A172 (cell line): ENCODE measurements at regions not wholly inside any gene's neighbourhood (a gene's known extent, or its start where the extent isn't known, plus 50 kb on each side); places are given as distances from the start of the nearest gene placed in this dataset.
A peak's percentile ranks its signal among the peaks of the same experiment; 100 is the strongest.
"Not testable (repeated sequence)": the region's sequence is repeated elsewhere in the genome, so short reads cannot be mapped to it uniquely, and the experiment has no call there.

Experiments used
- DNase-seq: peaks from one replicate; pipeline ENCODE4 v3.0.0-alpha.2; 2015; ENCODE audit warnings: low spot score

DNA sequence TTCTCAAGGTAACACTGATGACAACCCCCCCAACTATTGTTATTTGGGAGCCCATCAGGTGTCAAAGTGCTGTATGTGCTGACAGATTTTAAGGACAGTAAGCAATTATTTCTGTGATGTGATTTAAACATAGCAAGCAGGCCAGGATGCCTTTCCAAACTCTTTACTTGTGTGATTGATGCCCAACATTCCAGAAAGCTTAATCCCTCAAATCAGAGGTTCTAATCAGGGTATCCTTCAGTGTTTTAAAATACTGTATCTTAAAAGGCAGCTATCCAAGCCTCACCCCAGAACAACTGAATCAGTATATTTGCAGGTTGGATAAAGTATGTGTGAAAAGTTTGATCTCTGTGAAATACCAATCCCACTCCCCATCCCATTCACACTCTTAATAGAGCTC, 119.7 kb downstream of the GASK1B start:
- DNase-seq = peak; percentile 28

DNA sequence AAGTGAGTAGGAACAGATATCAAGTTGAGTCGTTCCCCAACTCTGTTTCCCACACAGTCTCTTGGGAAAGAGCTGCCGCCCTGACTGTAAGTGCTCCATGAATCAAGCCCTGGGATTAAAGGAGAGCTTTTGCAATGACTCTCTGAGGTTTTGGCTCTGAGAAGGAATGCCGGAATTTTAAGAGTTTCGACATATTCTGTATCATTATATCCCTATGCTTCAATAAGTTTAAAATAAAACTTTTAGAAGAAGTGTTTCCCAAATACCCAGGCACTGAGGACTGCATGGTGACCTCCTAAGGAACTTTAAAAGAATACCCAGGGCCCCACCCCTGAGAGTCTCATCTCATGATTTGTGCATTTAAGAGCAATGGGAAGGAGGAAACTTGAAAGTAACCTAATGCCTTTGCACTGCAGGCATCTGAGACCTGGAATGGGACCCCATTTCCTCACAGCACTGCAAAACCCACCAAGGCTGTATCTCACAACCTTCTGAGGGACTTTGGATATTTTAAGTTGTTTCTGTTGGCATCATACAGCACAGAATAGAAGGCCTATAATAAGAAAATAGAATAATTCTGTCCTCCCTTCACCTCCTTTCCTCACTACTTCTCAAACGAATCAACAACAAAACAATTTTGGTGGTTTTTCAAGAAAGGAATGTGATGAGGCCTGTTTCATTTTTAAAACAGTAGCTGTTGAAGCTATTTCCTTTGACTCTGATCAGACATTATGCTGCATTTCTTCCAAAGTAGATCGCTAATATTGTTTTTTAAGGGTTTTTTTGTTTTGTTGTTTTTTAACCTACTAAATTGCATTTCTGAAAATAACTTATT, 121.2 kb downstream of the GASK1B start:
- DNase-seq = peak; percentile 84

DNA sequence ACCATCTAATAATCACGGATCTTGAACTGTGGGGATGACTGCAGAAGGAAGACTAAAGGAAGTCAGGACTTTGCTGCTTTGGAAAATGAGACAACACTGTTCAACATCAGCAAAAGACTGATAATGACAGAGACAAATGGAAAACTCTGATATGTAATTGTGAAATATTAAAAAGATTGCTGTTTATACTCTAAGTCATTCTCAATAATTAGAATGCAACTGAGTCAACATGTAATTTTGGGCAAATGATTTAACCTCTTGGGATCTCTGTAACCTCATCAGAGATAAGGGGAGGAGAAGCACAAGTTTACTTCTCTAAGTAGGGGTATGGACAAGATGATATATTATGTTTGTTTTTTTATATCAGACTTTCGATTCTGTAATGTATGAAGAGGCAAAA, 121.9 kb downstream of the GASK1B start:
- DNase-seq = no peak

DNA sequence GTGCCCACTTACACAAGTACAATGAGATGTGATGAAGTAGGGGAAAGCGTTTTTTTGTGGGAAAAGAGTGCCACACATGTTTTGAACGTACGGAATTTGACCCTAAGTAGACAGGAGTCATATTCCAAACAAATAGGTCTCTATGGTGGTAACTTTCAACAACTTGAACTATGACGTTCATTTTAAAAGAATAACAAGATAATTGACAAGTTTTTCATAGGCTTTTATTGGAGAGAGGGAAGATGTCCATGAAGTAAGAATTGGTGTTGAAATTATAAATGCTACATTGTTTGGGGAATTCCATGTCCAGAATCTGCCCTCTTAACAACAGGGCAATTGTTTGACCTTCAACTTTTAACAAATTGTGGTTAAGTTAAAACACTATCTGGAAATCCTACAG, 126.5 kb downstream of the GASK1B start:
- DNase-seq = no peak

DNA sequence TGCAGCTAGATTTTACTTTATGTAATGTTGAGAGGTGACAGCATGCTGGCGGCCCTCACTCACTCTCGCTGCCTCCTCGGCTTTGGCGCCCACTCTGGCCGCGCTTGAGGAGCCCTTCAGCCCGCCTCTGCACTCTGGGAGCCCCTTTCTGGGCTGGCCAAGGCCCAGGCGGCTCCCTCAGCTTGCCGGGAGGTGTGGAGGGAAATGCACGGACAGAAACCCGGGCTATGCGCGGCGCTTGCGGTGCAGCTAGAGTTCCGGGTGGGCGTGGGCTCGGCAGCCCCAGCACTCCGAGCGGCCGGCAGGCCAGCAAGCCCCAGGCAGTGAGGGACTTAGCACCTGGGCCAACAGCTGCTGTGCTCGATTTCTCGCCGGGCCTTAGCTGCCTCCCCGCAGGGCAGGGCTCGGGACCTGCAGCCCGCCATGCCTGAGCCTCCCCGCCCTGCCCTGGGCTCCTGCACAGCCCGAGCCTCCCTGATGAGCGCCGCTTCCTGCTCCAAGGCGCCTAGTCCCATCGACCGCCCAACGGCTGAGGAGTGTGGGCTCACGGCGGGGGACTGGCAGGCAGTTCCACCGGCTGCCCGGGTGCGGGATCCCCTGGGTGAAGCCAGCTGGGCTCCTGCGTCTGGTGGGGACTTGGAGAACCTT, 128.7 kb downstream of the GASK1B start:
- DNase-seq = no peak

DNA sequence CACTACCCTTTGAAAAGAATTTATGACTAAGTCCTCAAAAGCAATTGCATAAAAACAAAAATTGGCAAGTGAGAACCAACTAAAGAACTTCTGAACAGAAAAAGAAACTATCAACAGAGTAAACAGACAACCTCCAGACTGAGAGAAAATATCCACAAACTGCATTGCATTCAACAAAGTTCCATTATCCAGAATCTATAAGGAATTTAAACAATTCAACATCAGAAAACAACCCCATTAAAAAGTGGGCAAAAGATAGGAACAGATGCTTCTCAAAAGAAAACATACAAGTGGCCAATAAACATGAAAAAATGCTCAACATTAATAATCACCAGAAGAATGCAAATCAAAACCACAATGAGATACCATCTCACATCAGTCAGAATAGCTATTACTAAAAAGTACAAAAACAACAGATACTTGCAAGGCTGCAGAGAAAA, 130.2 kb downstream of the GASK1B start:
- peak; percentile 65 for DNase-seq

DNA sequence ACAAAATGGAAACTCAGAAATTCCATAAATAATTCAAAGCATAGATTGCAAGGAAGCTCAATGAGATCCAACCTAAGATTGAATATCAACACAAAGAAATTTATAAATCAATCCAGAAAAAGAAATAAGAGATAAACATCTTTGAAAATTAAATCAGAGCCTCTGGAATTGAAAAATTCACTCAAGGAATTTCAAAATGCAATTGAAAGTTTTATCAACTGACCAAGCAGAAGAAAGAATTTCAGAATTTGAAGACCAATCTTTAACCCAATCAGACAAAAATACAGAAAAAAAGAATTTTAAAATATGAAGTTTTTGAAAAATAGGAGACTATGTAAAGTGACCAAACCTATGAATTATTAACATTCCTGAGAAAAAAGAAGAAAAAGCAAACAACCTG, 134.1 kb downstream of the GASK1B start:
- DNase-seq = no peak

DNA sequence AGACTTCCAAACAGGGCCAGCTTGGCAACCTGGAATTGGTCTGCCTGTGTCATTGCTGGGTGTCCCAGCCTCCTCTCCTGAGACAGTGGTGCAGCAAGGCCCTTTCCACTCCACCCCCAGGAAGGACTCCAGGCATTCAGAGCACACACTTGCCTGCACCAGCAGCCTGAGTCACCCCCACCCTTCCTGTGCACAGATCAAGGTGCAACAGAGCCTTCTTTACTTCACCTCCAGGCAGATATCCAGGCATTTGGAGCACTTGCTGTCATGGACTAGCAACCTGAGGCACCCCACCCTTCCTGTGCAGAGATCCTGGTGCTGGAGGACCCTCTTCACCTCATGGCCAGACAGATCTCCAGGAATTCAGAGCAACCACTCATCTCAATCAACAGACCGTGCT, 135.8 kb downstream of the GASK1B start:
- no peak for DNase-seq

DNA sequence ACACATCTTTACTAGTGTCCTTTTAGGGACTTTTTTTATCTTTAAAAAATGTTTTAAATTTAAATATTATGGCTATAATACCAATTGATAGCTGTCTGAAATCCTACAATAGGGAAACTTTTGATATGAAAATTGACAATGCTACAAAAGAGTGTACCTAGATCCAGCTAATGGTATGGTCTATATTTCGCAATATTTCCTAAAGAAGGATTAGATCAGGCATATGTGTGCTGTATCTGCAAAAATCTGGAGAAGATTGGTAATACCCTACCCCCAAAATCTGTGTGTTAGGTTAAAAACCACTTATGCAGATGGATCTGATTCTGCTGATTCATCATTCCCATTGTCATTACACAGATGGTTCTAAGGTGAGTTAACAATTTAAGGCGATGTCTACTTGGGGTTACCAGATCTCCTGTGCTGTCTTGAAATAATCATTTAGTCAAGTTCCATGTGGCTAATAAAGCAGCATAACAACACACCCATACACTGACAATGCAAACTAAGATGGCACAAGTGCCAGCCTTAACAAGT, 137.1 kb downstream of the GASK1B start:
- DNase-seq = no peak

DNA sequence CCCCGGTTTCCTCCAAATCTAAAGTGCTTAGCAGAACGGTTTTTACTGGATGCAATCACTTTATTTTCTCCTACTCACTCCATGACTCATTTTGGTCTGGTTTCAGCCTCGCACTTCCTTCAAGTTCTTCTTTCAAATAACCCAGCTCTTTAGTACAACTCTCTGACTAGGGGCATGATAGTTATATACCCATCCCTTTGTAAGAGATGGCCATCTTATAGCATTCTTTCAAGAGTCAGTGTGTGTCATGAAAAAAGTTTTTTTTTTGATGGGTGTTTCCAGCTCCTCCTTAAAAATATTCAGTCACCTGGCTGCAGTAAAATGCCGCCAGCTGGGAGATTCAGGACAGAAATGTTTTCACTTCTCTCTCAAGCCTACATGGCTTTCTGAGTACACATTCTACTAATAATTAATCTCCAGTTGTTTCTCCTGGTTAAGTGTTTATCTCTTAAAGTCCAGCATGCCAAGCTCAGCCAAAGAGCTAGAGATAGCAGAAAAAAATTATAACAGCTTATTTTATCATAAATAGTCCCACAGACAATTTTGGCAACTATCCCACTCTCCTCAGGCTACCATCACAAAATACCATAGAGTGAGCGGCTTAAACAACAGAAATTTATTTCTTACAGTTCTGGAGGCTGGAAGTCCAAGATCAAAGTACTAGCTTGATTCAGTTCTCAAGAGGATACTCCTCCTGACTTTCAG, 139.3 kb downstream of the GASK1B start:
- peak; percentile 77 for DNase-seq

DNA sequence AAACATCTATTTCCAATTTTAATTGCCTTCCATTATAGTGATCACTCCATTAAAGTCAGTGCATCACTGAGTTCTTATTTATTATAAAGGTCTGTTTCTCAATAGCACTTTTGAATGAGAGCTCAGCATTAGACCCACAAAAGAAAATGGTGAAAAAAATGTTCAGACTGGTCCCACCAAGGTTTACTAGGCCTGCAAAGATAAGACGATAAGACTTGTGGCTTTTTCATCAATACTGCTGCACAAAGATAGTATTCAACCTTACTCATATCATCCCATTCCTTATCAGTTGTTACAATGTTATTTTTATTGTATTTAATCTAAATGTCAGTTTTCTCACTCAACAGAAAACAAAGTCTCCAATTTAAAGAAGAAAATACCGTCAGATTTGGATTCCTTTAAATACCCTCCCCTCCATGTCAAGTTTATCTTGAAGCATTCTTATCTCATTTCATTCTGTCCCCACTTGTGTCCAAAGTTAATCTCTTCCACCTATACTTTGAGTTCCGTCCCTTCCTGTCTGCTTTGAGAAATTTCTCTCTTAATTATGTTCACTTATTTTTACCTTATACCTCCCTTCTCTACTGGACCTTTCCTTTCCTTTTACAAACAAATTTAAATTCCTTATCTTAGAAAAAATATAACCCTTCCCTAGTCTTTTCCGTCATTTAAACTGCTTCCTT, 140.0 kb downstream of the GASK1B start:
- DNase-seq = no peak

DNA sequence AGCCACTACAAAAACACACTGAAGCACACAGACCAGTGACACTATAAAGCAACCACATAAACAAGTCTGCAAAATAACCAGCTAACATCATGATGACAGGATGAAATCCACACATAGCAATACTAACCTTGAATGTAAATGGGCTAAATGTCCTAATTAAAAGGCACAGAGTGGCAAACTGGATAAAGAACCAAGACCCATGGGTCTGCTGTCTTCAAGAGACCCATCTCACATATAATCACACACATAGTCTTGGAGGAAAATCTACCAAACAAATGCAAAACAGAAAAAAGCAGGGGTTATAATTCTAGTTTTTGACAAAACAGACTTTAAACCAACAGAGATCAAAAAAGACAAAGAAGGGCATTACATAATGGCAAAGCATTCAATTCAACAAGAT, 144.4 kb downstream of the GASK1B start:
- not testable (repeated sequence) for DNase-seq

DNA sequence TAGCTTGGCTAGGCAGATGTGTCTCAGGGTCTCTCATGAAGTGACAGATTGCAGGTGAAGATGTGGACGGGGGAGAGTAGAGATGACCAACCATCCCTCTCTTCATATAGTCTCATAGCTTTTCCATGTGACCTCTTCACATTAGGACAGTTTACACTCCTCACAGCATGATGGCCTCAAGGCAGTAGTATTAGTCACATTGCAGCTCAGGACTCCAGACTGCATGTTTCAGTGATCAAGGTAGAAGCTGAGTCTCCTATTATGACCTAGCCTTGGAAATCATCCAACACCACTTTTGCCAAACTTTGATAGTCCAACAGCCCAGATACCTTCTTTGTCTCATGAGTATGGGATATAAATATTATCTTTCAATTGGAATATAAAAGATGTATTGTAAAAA, 147.7 kb downstream of the GASK1B start:
- peak; percentile 30 for DNase-seq

DNA sequence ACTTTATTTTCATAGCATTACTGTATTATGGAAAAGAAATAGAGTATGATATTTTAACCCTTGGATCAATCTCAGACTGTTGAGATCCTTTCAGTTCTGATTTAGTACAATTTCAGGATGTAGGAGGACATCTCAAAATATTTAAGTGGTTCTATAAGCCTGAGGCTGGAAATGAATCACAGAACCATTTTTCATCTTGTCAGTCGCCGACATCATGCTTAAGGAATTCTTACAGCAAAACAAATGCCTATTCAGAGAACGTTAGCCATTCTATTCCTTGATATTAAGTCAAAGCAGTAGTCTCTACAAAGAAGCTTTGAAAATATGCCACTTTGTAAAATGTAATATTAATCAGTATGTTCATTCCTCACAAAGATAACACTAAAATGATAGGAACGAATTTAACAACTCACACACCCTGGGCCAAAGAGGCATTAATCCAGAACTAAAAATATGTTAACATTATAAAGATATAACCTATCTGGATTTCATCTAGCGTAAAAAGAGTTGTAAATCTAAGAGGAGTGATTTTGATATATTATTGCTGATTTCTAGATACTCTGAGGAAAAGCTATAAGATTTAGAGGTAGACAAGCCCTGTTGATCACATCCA, 152.0 kb downstream of the GASK1B start:
- peak; percentile 94 for DNase-seq

DNA sequence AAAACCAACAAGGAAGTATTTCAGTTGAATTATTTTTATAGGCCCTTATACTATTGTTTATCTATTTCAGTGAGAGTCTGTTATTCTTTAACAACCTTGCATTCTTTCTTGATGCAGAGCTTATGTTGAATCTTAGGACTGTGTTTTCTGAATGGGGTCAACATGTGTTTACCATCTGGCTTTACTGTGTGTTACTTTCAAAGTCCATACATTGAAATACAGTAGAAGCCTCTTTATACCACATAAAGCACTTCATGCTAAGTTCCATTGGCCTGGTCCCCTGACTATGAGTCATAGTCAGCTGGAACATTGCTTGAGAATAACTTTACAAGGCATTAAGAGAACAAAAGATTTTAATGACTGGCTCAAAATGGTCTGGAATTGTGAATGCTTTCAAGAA, 152.6 kb downstream of the GASK1B start:
- DNase-seq = peak; percentile 89

DNA sequence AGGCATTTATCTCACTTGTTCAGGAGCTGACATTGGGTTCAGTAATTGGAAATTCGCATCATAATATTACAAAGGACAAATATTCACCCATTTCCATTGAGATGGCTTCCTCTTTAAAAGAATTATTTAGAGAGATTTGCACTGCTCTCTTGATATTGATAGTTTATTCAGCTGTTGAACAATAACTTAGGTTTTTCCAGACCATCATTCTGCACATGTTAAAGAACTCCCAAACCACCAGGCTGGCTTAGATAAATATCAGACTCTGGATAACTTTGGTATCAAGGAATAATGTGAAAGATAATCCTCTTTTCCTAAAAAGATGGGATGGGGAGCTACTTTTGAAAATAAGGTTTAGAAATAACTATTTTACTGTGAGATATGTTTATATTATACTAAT, 154.0 kb downstream of the GASK1B start:
- DNase-seq = no peak

DNA sequence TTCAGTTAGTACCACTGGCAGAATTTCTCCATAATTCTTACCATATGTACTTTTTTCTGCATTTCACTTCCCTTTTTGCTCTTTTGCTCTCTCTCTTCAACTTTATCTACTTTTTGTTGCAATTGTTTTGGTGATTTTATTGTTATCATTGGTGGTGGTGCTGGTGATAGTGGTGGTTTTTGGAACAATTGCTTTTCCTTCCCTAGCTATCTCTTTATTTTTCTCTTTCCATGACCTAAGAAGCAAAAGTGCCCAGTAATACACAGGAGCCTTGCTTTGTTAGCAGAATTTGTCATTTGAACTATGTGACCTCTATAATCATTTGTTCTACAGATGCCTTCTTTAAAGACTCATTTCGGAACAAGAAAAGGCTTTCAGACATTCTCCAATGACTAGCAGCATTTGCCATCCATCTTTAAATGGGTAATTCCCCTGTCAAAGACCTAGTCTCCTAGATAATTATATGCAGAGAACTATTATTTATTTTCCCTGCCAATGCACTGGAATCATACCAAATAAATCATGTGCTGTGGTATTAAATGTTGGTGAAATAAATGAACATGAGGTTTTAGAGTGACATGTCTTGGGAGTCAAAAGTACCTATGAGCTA, 154.5 kb downstream of the GASK1B start:
- DNase-seq = peak; percentile 95

DNA sequence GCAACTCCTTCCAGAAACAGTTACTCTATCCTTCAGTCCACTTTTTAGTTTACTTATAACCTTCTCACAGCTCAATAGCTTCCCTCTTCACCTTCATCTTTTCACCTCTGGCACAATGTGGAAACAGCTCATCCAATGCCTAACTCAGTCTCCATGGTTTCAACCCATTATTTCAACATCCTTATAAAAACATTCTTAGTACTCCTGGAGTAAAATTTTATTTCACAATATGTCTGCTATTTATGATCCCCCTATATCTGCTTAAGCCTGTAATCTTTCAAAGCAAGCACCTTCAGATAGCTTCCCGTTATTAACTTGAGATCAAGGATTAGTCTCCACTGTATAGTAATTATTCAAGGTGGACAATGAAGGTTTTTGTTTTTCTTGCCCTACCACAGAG, 156.3 kb downstream of the GASK1B start:
- peak; percentile 50 for DNase-seq

DNA sequence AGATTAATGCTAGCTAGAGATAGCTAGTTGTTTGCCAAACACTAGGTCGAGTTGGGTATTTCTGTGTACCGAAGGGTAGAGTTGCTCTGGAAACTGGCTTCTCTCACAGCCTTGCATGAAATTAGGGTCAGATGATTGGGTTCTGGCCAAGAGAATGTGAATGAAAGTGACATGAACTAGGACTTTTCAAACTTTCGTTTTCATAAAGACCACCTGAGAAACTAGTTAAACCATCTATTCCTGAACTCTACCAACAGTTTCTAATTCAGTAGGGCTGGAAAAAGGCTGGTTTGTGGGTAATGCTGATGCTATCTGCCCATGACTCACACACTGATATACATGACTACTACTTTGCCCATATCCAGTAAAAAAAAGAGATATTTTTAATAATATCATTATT, 157.6 kb downstream of the GASK1B start:
- peak; percentile 80 for DNase-seq

DNA sequence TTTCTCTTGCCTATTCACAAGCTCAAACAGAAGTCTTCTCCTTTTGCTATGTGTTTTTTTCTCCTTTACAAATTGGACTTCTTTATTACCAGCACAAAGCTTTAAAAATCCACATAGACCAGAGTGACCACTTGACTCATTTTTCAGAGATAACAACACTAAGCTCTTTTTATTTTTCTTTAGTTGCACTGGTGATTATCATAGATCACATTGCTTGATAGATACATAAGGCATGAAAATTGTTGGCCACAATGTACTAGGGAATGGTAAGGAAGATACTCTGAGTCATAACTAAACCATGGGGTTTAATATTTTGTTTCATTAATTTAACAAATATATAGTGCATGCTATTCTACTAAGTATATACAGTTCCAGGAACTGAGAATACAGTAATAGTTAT, 159.0 kb downstream of the GASK1B start:
- peak; percentile 72 for DNase-seq

DNA sequence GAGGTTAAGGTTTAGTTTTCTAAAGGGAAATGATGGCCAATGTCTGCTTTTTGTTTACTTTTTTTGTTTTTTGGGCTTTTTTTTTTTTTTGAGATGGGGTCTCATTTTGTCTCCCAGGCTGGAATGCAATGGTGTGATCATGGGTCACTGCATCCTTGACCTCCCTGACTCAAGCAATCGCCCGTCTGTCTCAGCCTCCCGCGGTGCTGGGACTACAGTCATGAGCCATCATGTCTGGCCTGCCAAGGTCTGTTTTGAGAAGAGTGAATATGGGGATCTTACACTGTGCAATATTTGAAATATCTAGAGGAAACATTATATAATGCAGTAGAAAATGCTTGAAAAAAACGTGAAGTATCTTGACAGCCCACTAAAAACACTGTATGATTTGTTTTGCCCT, 162.5 kb downstream of the GASK1B start:
- DNase-seq = no peak
